Non-pigmented ciliary epithelial cell (primary cell): ENCODE measurements at regions not wholly inside any gene's neighbourhood (a gene's known extent, or its start where the extent isn't known, plus 50 kb on each side); places are given as distances from the start of the nearest gene placed in this dataset.

ENCODE experiments used
- DNase-seq: peaks from one replicate; pipeline ENCODE4 v3.0.0-alpha.2; 2010; ENCODE audit warnings: low read depth

DNA sequence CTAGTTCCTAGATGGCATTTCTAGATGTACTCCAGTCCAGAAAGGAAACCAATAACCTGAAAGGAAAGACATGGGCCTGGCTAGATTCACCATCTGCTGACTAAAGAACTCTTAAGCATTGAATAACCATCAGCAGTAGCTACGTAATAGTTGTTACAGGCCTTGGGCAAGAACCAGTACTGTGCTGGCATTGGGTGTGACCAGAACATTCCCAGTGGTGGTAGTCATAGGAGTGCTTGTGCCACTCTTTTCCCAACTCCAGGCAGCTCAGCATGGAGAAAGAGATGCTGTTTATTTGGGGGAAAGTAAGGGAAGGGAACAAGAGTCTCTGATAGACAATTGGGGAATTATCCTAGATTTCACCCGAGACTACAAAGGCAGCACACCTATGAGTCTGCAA, 333.3 kb downstream of the SLC16A7 start:
- DNase-seq = no peak

DNA sequence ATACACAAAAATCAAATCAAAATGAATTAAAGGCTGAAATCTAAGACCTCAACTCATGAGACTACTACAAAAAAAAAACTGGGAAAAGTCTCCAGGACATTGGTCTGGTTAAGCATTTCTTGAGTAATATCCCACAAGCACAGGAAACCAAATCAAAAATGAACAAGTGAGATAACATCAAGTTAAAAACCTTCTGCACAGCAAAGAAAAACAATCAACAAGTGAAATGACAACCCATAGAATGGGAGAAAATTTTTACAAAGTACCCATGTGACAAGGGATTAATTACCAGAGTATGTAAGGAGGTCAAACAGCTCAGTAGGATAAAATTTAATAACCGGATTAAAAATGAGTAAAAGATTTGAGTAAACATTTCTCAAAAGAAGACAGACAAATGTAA, 338.7 kb downstream of the SLC16A7 start:
- no peak for DNase-seq

DNA sequence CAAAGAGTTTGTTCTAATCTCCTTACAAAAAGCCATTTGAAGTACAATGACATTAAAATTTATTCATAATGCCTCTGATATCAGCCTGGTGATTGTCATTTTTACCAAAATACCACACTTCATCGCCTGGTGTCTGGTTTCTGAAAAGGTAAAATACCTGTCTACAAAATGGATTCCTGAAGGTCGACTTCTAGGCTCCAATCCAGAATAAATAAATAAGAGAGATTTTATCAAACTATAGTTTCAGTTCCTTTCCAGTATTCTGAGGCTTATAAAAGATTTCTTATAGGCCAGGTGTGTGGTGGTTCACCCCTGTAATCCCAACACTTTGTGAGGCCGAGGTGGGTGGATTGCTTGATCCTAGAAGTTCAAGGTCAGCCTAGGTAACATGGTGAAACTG, 340.7 kb downstream of the SLC16A7 start:
- no peak for DNase-seq

DNA sequence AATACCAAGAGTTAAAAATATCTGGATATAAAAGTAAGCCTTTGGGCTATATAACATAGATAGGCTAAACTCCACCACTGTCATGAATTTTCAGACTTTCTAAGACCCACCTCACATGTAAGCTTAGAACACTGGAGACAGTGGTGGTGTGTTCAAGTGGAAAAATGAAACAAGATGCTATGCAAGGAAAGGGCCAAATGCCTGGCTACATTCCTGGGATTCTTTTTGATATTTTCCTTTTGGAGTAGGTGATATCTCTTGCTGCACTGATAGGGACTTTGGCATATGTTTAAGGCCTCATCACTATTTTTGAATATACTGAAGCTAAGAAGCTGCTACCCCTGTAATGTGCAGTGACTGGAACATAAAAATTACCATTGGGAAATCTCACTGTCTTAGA, 341.3 kb downstream of the SLC16A7 start:
- DNase-seq = no peak

DNA sequence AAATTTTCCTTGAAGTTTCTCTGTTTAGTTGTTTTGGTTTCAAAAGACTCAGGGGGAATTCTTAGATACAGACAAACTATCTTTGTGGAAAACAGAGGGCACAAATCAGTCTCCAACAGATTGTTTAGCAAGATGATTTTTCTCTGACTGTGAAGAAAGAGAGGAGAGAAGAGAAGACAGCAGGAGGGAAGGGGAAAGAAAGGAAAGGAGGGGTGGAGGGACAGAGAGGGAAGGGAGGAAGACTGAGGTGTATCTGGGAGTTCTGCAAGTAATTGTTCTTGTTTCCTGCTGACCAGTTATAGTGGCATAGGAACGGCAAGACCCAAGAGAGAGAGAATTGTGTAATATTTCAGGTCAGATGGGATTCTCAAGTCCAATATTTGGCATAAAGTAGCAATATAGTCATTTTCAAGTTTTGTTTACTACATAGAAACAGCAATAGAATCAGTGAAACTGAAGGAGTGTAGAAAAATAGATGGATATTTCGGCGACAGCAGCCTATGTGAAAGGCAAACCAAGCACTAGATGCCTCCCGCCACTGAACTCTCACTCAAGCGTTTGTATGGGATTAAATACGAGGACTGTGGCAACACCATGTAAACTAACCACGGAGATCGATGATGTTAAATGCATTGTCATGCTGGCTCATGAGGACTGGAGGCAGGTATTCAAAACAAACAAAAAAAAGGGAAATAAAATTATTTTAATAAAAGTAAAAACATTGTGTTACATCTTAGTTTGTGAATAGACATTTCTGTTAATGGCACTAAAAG, 342.5 kb downstream of the SLC16A7 start:
- DNase-seq = no peak

DNA sequence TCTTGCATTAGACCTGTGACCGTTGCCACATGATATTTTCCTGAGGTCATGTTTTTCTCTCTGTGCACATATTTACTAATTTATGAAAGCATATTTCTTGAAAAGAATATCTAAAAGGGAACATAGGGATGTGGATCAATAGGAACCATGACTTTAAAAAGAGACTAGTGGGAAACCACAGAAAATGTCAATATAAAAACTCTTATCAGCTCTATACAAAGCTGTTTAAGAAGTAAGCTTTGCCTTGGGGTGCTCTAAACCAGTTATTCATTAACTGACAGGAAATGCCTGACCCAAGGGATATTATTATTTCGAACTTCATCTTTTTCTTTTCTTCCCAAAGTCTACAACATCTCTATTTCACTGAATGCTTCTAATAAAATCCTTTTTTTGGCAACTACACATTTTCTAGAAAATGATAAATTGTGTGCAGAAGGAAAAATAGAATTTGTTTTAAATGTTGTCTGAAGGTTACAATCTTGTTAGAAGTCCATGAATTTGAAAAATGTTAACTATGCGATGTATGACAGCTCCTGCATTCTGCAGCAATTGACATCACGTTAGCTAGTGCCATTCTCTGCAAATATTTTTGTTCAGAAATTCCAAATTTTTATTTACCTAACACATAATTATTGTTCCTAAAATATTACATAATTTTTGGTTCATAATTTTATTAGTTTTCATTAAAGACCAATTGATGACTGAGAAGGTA, 345.0 kb downstream of the SLC16A7 start:
- no peak for DNase-seq

DNA sequence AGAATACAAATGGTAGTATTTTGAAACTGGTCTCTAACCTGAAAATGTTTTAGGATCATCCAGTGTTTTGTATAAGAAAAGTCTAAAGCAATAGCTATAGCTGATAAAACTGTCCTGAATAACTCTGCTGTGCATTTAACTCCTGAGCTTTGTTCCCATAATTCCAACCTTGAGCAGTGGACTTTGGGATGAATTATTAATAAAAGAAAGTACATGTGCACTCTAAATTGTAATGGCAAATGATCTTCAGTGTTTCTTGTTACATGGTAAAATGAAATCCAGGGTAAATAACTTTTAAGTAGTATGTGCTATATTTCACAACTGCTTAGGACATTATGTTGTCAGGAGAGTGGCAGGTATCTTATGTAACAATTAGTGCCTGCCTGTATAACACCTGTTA, 345.6 kb downstream of the SLC16A7 start:
- no peak for DNase-seq

DNA sequence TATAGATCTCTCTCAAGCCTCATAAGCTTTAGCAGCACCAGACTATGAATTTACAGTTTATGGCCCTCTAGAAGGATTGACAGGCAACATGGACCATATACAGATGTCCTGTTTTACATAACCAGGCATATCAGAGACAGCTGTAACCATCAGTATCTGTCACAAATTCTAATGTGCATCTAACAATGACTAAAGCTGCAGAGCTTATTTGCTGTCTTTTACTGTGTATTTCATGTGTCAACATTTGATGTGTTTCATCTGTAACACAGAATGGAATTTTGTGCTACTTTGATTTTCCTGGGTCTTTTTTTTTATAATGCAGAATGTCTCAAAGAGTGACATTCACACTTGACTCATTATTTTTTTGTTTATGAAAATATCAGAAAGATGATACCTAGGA, 348.3 kb downstream of the SLC16A7 start:
- no peak for DNase-seq

DNA sequence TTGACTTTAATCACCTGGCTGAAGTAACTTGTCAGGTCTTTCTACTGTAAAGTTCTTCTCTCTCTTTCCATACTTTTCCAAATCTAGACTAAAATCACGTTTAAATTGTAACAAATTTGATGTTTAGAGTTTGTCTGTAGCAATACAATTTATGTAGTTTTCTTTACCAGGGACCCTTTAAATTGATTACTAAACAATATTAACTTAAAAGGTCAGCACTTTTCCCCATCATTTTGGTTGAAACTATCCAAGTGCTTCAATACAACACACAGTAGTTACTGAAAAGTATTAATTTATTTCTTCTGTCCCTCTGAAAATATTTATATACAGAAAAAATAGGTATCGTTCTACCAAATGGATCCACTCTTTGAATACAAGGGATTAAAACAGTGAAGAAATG, 350.8 kb downstream of the SLC16A7 start:
- DNase-seq = no peak

DNA sequence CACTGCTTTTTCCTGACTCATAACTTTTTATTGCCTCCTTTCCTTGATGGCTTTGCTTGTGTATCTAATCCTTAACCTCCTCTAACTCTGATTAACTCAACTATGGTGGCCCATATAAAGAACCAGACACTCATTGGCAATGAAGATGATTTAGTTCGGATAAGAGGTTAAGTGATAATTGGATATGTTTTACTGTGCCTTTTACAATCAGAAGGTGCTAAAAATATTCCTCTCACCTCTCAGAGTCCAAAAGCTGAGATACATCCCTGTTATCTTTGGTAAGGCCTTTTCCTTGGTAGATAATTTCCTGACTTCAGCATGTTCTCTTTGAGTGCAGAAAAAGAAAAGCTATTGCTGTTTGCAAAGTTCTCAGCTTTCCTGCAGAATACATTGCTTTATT, 367.7 kb downstream of the SLC16A7 start:
- DNase-seq = no peak

DNA sequence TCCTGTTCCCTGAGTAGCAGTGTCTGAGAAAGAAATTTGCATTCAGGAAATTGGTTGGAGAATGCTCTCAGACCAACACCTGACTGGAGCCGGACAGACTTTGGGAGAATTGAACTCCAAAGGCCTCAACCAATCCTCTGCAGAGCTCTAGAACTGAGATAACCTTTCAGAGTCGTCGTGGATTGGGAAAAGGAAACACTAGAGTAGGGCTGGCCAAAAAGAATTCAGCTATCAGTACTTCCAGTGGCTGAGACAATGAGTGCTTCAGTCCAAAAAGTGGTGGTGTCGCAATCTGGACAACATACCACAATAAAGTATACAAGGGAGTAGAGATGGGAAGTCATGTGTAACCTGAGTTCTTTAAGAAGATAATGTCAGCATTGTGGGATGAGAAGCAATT, 377.1 kb downstream of the SLC16A7 start:
- peak; percentile 19 for DNase-seq

DNA sequence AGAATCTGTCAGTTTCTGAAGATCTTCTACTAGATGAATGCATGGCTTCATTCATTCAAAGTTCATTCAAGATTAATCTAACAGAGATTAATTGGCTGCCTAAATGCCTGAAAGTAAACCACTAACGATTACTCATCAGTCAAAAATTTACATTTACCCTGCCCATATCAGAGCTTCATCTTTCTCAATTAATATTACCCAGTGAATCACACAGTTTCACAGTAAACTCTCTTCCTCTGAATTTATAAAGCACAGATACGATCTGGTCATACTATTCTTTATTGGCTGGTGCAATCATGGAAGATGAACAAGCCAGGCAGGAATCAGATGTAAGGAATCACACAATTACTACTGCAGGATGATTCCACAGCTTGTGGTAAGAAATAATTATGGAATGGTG, 377.7 kb downstream of the SLC16A7 start:
- peak; percentile 41 for DNase-seq

DNA sequence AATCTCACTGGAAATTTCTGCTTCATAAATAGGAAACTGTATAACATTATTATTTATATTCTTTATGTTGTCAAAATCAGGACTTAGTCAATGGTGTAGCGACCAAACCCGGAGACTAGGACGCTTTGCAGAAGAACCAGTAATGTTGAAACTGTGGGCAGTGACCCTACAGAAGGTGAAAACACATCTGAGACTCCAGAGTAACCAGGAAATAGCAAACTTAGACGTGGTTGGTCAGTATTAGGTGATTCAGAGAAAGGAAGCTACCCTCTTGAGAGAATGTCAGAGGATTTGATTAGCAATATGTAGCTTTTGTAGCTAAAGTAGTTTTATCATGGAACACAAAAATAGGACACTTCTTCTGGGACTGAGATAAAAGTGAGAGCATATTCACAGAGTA, 381.9 kb downstream of the SLC16A7 start:
- no peak for DNase-seq

DNA sequence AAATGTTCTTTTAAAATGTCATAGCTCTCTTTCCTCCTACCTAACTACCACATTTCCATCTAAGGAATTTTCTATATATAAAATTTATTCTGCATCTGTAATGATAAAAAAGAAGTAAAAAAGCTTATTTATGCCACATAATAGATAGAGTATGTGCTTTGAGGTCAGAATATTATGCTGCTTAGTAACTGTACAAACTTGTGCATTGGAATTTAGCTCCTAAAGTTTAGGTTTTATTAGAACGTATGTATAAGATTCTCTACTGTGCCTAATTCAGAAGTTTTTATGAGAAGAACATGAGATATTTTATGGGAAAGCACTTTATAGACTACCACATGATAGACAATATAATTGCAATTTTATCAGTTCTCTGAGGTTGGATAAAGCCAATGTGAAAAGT, 384.6 kb downstream of the SLC16A7 start:
- DNase-seq = no peak

DNA sequence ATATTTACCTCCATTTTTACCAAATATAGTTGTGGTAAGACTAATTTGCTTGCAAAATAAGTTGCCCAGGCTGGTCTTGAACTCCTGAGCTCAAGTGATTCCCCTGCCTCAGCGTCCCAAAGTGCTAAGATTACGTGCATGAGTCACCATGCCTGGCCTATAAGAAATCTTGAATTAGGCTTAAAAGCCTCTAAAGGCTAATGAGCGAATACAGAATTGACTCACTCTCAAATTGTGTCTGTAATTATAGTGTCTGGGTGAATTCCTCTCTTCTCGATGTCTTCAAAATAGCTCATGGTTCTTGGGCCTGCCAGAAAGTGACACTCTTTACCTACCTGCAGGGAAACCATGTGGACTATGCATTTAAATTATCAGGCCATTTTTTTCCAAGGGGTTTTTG, 403.5 kb downstream of the SLC16A7 start:
- DNase-seq = no peak

DNA sequence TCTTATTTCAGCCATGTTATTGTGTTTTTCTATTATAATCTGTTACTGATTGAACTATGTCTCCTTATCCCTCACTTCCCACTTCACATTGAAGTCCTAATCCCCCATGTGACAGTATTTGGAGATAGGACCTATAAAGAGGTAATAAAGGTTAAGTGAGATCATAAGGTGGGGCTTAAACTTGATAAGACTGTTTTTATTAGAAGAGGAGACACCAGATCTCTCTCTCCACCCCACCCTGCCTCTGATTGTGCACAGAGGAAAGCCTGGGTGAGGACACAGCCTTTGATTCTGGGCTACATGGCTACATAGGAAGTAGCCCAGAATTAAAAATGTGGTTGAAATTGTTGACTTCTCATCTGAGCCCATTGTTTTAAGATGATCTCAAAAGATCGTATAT, 414.7 kb downstream of the SLC16A7 start:
- no peak for DNase-seq

DNA sequence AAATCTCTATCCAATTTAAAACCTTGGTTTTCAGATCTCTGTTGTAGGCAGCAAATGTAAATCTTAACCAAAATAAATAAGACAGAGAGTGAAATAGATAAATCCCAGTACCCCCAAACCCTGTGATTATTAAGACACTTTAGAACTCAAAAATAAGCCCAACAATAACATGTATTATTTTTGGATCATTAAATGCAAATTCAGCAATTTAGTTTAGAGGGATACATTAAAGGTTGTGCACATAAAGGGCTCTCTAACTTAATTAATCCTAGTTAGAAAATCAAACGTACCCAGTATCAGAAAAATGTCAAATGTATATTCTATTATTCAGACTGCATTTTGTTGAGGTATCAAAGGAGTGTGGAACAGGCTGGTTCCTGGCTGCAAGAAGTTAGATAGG, 416.8 kb downstream of the SLC16A7 start:
- DNase-seq = no peak

DNA sequence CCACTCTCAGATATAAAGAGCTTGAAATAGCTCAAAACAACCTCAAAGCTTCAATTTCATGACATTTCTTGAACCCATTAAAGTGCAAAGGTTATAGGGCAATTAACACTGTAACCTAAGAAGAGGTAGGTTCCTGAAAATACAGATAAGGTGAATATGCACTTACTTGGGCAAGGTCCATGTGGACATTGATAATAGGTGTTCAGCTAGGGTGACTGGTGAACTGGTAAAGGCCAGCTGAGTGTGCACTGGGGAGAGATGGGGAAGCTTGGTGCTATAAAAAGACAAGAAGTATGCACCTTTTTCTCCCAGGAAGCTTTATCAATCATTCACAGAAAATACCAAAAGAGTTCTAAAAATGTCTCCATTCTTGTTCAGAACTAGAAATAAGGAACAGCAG, 418.6 kb downstream of the SLC16A7 start:
- DNase-seq = no peak

DNA sequence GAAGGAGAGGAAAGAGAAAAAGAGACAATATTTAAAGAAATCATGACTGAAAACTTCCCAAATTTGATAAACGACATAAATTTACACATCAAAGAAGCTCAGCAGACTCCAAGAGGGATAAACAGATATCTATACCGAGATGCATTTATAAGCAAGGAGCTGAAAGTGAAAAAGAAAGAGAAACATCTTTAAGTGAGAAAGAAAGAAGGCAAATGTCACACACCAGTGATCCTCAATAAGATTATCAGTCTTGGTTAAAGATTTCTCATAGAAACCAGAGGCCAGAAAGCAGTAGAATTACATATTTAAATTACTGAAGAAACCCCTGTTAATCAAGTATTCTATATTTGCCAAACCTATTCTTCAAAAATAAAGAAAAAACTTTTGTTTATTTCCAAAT, 424.2 kb downstream of the SLC16A7 start:
- DNase-seq = no peak

DNA sequence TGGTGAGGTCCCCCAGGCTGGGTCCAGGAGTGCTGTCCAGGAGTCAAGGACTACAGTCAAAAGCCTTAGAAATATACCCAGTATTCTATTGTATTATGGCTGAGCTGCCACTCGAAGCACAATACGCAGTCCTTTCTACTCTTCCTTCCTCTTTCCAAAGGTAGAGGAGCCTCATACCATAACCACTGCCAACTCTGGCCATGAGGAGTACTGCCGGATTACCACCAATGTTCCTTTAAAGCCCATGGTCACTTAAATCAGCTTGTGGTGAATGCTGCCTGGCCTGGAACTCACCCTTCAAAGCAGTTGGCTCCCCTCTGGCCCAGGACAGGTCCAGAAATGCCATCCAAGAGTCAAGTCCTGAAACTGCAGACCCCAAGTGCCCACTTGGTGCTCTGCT, 425.4 kb downstream of the SLC16A7 start:
- no peak for DNase-seq

DNA sequence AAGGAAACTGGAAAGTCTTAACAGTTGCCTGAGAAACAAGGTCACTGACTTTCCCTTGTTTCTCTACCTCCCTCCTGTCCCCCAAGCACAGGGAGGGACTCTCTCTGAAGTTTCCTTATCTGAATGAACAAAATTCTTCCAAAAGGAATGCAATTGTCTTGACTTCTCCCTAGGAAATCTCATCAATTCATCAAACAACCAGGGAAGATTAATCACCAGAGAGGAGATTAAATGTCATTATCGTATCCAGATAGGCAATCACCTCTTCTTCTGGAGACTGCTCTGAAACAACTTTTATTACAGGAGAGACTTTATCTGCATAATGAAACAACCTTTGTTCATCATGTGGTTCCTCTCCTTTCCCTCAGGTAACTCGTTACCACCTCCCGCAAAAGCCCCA, 431.4 kb downstream of the SLC16A7 start:
- no peak for DNase-seq

DNA sequence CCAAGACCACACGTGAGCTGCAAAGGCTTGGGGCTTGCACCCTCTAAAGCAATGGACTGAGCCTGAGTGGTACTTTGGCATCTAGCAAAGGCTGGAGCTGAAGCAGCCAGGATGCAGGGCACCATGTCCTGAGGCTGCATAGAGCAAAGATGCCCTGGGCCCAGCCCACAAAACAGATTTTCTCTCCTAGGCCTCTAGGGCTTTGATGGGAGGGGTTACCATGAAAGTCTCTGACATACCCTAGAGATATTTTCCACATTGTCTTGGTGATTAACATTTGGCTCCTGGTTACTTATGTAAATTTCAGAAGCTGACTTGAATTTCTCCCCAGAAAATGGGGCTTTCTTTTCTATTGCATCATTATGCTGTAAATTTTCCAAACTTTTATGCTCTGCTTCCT, 438.3 kb downstream of the SLC16A7 start:
- no peak for DNase-seq

DNA sequence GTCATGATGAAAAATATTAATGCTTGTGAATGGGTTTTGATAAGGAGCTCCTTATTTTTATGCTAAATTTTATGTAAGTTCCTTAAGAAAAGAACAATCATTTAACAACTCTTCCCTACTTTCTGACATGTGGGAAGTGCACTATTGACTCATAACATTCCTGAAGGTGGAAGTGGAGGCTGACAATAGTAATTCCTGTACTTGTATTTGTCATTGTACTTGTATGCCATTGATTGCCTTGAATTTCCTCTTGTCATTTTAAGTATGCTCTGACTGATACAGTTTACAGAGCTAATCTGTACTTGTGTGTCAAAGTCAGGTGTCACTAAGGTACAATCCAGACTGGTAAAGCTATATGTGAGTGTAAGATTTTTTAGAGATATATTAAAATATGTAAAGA, 440.0 kb downstream of the SLC16A7 start:
- DNase-seq = peak; percentile 24

DNA sequence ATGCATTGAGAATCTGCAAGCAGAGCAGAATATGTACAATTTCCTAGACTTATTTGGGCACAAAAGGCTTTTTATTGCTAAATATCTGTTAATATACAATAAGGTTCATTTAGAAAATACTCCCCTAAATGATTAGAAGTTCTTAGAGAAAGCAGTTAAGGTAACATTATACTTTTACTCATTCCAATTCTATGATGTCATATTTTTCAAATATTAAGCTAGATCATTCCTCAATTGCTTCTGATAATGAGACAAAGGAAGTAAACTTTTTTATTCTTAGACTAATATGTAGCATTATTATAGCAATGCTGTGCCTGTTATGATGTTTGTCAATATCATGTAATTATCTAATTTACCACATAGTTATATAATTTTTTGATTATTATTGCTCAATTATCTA, 447.0 kb downstream of the SLC16A7 start:
- no peak for DNase-seq
